Aorta (tissue), 5 donors: ENCODE measurements at regions not wholly inside any gene's neighbourhood (a gene's known extent, or its start where the extent isn't known, plus 50 kb on each side); places are given as distances from the start of the nearest gene placed in this dataset.

ENCODE experiments used
- ATAC-seq: fragments of 200-7000 bp; cut with Tn5 transposase; one replicate; pipeline ENCODE4 v1.9.1; 2022; ENCODE audit warnings: moderate library complexity; ENCODE audit not compliant: low FRiP score
- DNase-seq, 2 donors: peaks; one replicate each; pipeline ENCODE4 v3.0.0-alpha.2; 2020
- H3K27ac ChIP-seq, 2 donors: one replicate each; pipeline ENCODE4 v1.5.1; 2013; ENCODE audit warnings: low read length in 2 of 2, mild to moderate bottlenecking in 2 of 2, moderate library complexity in 2 of 2, control low read depth in 1 of 2, inconsistent platforms in 1 of 2, low read depth in 1 of 2
- H3K27me3 ChIP-seq, 2 donors: one replicate each; pipeline ENCODE4 v1.6.1; 2013; ENCODE audit warnings: control low read depth in 1 of 2, low read length in 1 of 2, mild to moderate bottlenecking in 1 of 2, moderate library complexity in 1 of 2; ENCODE audit not compliant: insufficient read depth in 2 of 2, control insufficient read depth in 1 of 2
- H3K36me3 ChIP-seq, 2 donors: one replicate each; pipeline ENCODE4 v1.6.1; 2013; ENCODE audit warnings: control low read depth in 1 of 2, low read length in 1 of 2, mild to moderate bottlenecking in 1 of 2; ENCODE audit not compliant: insufficient read depth in 2 of 2, control insufficient read depth in 1 of 2
- H3K4me1 ChIP-seq, 2 donors: one replicate each; pipeline ENCODE4 v1.6.1; 2013; ENCODE audit warnings: low read length in 2 of 2, control low read depth in 1 of 2, mild to moderate bottlenecking in 1 of 2, moderate library complexity in 1 of 2; ENCODE audit not compliant: insufficient read depth in 2 of 2, control insufficient read depth in 1 of 2
- H3K4me3 ChIP-seq, 2 donors: one replicate each; pipeline ENCODE4 v1.5.1; 2013; ENCODE audit warnings: low read length in 2 of 2, control low read depth in 1 of 2, mild to moderate bottlenecking in 1 of 2
- H3K9me3 ChIP-seq: one replicate; pipeline ENCODE4 v1.6.1; 2013; ENCODE audit warnings: mild to moderate bottlenecking, low read length; ENCODE audit not compliant: control insufficient read depth
- WGBS, 2 donors: extraction: QIAGEN DNeasy Blood & Tissue Kit; methylation state at CpG; one replicate each; pipeline ENCODE4 v1.1.7; 2013; 5-methylcytosine and 5-hydroxymethylcytosine counted together
- intact Hi-C, 2 donors: fragments of 100-400 bp; cut with DNase I; formaldehyde crosslinking; loops; one replicate each; pipeline versions ENCODE4 v1.14.2 to v1.15.0; 2022
- donor health status: healthy with polysubstance abuse.
- donor health status: Bipolar disorder and iron deficiency.
- donor health status: DM: no; HTN: no; CAD: no.
- donor health status: DM: no; HTN: no; CAD: no.
- donor health status: DM: yes; HTN: yes; CAD: no.

DNA sequence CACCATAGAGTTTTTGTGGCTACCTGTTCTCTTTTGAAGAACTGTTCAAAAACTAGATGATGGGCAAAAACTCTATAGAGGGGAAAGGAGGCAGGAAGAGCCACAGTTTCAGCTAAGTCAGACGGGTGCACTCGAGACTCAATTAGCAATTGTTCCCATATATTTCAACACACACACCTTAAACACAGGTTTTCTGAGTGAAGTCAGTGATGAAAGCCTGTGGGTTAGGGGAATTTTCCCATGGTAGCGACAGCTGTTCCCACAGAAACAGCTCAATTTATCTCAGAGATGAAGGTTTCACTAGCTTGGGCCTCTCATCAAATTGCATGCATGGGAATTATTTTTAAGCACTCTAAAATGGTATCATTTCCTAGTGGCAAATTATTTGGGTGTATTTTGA, 143.4 kb downstream of the ZIC5 start:
- no peaks in the 10 kb centered on the region for H3K27me3 ChIP-seq
- no peaks in the 10 kb centered on the region for H3K36me3 ChIP-seq
- H3K9me3 ChIP-seq = no peaks in the 10 kb centered on the region
- 53 to 71% methylated on average over 3 of the region's 3 CpGs for WGBS, 2 donors
- no peak overlapping the region for H3K27ac ChIP-seq
- intact Hi-C loops = no loop called here
- ATAC-seq (no peak), DNase-seq (no peak)
- no peaks in the 10 kb centered on the region for H3K4me1 ChIP-seq
- no peak overlapping the region for H3K4me3 ChIP-seq

DNA sequence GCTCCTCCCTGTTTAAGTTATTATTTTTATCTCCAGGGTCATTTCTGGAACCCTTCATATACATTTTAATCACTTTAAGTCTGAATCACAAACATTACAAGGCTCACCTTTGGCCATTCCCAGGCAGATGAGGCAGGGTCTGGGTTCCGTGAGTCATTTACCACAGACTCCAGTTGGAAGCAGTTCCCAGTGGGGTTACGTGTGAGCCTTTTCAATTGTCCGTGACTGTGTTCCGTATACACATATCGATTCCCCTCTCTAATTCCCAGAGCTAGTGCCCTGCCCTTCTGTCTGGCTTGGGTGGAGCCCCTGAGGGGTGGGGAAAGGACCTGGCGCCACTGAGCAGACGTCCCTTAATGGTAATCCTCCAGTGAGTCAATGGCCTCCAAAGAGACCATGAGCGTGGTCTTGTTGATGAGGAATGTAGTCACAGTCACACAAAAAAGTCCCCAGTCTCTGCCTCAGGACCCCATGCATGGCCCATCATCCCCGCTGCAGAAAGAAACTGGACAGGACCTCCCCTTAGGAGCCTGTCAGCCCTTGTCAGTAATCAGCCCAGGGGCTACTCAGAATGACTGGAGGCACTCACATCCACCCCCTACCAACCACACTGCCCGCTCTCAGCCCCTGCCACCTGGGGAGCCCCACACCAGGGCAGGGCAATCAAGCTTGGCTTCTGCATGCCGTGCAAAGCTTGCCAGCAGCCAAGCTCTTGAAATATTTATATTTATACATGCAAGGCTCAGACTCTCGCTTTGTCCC, 144.4 kb downstream of the ZIC5 start:
- Histone ChIP-seq H3K27me3 (no peaks in the 10 kb centered on the region), H3K36me3 (no peaks in the 10 kb centered on the region), H3K4me3 (no peak overlapping the region), H3K27ac (no peak overlapping the region), H3K4me1 (no peaks in the 10 kb centered on the region), H3K9me3 (no peaks in the 10 kb centered on the region)
- no peak for ATAC-seq
- 87% methylated on average over 12 of the region's 12 CpGs for WGBS, 2 donors
- DNase-seq = no peak
- intact Hi-C loops = no loop called here

DNA sequence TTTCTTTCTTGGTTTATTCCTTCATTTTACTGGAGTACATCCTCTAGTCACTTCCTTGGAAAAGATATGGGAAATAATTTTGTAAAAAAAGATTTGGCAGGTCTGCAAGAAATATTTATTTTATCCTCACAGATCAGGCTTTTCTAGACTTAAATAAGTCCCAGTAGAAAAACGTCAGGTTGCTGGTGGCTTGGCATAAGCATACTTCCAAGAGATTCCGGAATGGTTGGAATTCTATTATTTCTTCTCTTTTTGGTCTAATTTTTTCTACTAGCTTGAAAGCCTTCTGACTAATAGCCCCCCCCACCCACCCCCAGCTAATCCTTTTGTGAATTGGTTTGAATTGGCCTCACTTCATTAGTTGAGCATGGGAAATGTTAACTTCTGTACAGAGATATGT, 147.6 kb downstream of the ZIC5 start:
- WGBS, 2 donors = 40 to 48% methylated on average over 2 of the region's 2 CpGs
- Histone ChIP-seq H3K9me3 (peaks cover 1% of the 10 kb centered on the region), H3K36me3 (no peaks in the 10 kb centered on the region), H3K27ac (no peak overlapping the region), H3K4me3 (no peak overlapping the region), H3K27me3 (no peaks in the 10 kb centered on the region), H3K4me1 (no peaks in the 10 kb centered on the region)
- ATAC-seq (no peak), DNase-seq (no peak)
- intact Hi-C loops = no loop called here

GRCh38 chr13:99822820-99823219, 148.7 kb downstream of the ZIC5 start:
- Histone ChIP-seq H3K27me3 (no peaks in the 10 kb centered on the region), H3K36me3 (no peaks in the 10 kb centered on the region), H3K27ac (no peak overlapping the region), H3K4me3 (no peak overlapping the region), H3K4me1 (no peaks in the 10 kb centered on the region), H3K9me3 (peaks cover 1% of the 10 kb centered on the region)
- 57 to 66% methylated on average over 2 of the region's 2 CpGs for WGBS, 2 donors
- DNase-seq (no peak), ATAC-seq (no peak)
- intact Hi-C loops = no loop called here

DNA sequence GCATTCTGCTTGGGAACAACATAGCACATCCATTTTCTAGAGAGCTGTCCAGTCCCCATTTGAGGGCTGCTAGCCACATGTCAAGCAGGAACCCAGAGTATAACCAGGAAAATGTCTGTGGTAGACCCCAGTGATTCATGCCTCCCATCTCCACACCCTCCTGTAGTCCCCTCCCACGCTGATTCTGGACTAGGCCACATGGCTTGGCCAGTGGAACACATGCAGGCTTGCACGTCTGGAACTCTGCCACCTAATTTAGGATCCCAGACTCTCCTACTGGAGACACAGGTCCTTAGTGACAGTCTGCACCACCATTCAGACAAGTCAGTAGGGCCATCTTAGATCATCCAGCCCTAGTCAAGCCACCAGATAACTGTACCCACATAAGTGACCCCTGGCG, 149.8 kb downstream of the ZIC5 start:
- H3K27ac ChIP-seq = no peak overlapping the region
- no peak overlapping the region for H3K4me3 ChIP-seq
- no peak for ATAC-seq
- peaks cover 1% of the 10 kb centered on the region for H3K9me3 ChIP-seq
- H3K27me3 ChIP-seq = no peaks in the 10 kb centered on the region
- DNase-seq = no peak
- WGBS, 2 donors = 79 to 83% methylated on average over 3 of the region's 3 CpGs
- H3K36me3 ChIP-seq = no peaks in the 10 kb centered on the region
- intact Hi-C loops = no loop called here
- no peaks in the 10 kb centered on the region for H3K4me1 ChIP-seq

- DNase-seq = no peak
- intact Hi-C loops = no loop called here
- no peak for ATAC-seq
- Histone ChIP-seq H3K4me3 (no peak overlapping the region), H3K4me1 (no peaks in the 10 kb centered on the region), H3K36me3 (no peaks in the 10 kb centered on the region), H3K27ac (no peak overlapping the region), H3K27me3 (no peaks in the 10 kb centered on the region), H3K9me3 (peaks cover 4% of the 10 kb centered on the region)
- 71 to 72% methylated on average over 7 of the region's 7 CpGs for WGBS, 2 donors
These were observed 151.6 kb downstream of the ZIC5 start for GRCh38 chr13:99819967-99820366.

GRCh38 chr13:99816321-99816720, 155.2 kb downstream of the ZIC5 start:
- ATAC-seq (no peak), DNase-seq (no peak)
- intact Hi-C loops = no loop called here
- H3K4me1 ChIP-seq = no peaks in the 10 kb centered on the region
- H3K27ac ChIP-seq = no peak overlapping the region
- peaks cover 4% of the 10 kb centered on the region for H3K9me3 ChIP-seq
- H3K36me3 ChIP-seq = no peaks in the 10 kb centered on the region
- 74 to 84% methylated on average over 2 of the region's 2 CpGs for WGBS, 2 donors
- no peak overlapping the region for H3K4me3 ChIP-seq
- H3K27me3 ChIP-seq = no peaks in the 10 kb centered on the region

- Histone ChIP-seq H3K4me1 (no peaks in the 10 kb centered on the region), H3K27ac (no peak overlapping the region), H3K4me3 (no peak overlapping the region), H3K27me3 (no peaks in the 10 kb centered on the region), H3K36me3 (no peaks in the 10 kb centered on the region), H3K9me3 (peaks cover 4% of the 10 kb centered on the region)
- intact Hi-C loops = no loop called here
- DNase-seq (no peak), ATAC-seq (no peak)
- 82 to 88% methylated on average over 8 of the region's 8 CpGs for WGBS, 2 donors
These were observed 158.1 kb downstream of the ZIC5 start for GRCh38 chr13:99813336-99814095.

- ATAC-seq (no peak), DNase-seq (no peak)
- H3K9me3 ChIP-seq = peaks cover 4% of the 10 kb centered on the region
- H3K4me1 ChIP-seq = no peaks in the 10 kb centered on the region
- H3K4me3 ChIP-seq = no peak overlapping the region
- no peaks in the 10 kb centered on the region for H3K36me3 ChIP-seq
- H3K27ac ChIP-seq = no peak overlapping the region
- no peaks in the 10 kb centered on the region for H3K27me3 ChIP-seq
- WGBS, 2 donors = 49 to 58% methylated on average over 5 of the region's 5 CpGs
- intact Hi-C loops = no loop called here
These were observed 158.9 kb downstream of the ZIC5 start for GRCh38 chr13:99812625-99813024.
